Occipital lobe (tissue), 1 donor: ENCODE measurements at regions not wholly inside any gene's neighbourhood (a gene's known extent, or its start where the extent isn't known, plus 50 kb on each side); places are given as distances from the start of the nearest gene placed in this dataset.

Experiments used
- DNase-seq: peaks from one replicate; lab custom pipeline; 2025; lab: John Stamatoyannopoulos, UW

- DNase-seq = no peak
These were observed 104.6 kb upstream of the F3 start for GRCh38 chr1:94646141-94646643.

- DNase-seq = no peak
These were observed 102.8 kb upstream of the F3 start for GRCh38 chr1:94644352-94644751.

- DNase-seq = no peak
These were observed 102.3 kb upstream of the F3 start for GRCh38 chr1:94643819-94644218.

GRCh38 chr1:94642617-94643321, 101.2 kb upstream of the F3 start:
- DNase-seq = no peak

GRCh38 chr1:94641990-94642389, 100.4 kb upstream of the F3 start:
- no peak for DNase-seq

- no peak for DNase-seq
These were observed 98.6 kb upstream of the F3 start for GRCh38 chr1:94640125-94640524.

- no peak for DNase-seq
These were observed 95.6 kb upstream of the F3 start for GRCh38 chr1:94637121-94637520.

GRCh38 chr1:94636624-94637023, 95.1 kb upstream of the F3 start:
- DNase-seq = no peak

GRCh38 chr1:94636100-94636499, 94.5 kb upstream of the F3 start:
- no peak for DNase-seq

- no peak for DNase-seq
These were observed 93.4 kb upstream of the F3 start for GRCh38 chr1:94634977-94635416.

- no peak for DNase-seq
These were observed 91.5 kb upstream of the F3 start for GRCh38 chr1:94633051-94633450.

- no peak for DNase-seq
These were observed 88.0 kb upstream of the F3 start for GRCh38 chr1:94629259-94630181.

GRCh38 chr1:94628499-94628843, 86.9 kb upstream of the F3 start:
- DNase-seq = no peak

- no peak for DNase-seq
These were observed 86.4 kb upstream of the F3 start for GRCh38 chr1:94627771-94628498.

- DNase-seq = no peak
These were observed 82.6 kb upstream of the F3 start for GRCh38 chr1:94624203-94624602.

- no peak for DNase-seq
These were observed 82.1 kb upstream of the F3 start for GRCh38 chr1:94623560-94624148.

- DNase-seq = no peak
These were observed 81.2 kb upstream of the F3 start for GRCh38 chr1:94622757-94623156.

- DNase-seq = no peak
These were observed 80.2 kb upstream of the F3 start for GRCh38 chr1:94621802-94622201.

- no peak for DNase-seq
These were observed 79.8 kb upstream of the F3 start for GRCh38 chr1:94621395-94621794.

- DNase-seq = no peak
These were observed 78.9 kb upstream of the F3 start for GRCh38 chr1:94620345-94621031.

- DNase-seq = no peak
These were observed 78.2 kb upstream of the F3 start for GRCh38 chr1:94619731-94620130.
